GM12878 (cell line): ENCODE measurements at regions not wholly inside any gene's neighbourhood (a gene's known extent, or its start where the extent isn't known, plus 50 kb on each side); places are given as distances from the start of the nearest gene placed in this dataset.

Experiments
- ATAC-seq: fragments of 200-7000 bp; cut with Tn5 transposase; 3 replicates; pipeline ENCODE4 v1.9.1; 2020; ENCODE audit warnings: mild to moderate bottlenecking, moderate library complexity
- BruUV-seq: library from RNA; stranded (reverse); fragments of 400-500 nt; replicated peaks from 2 replicates; lab custom pipeline; 2021; lab: Mats Ljungman, UMichigan
- CTCF ChIA-PET: fragments of 300-600 bp; sonication (Branson Sonifier 250); formaldehyde crosslinking; extraction: SDS; loops from one replicate; lab custom pipeline; 2021; ENCODE audit warnings: inconsistent platforms; lab: Yijun Ruan, JAX
- POLR2A ChIA-PET: fragments of 350-600 bp; formaldehyde crosslinking; extraction: SDS; loops from one replicate; lab custom pipeline; 2021; ENCODE audit warnings: inconsistent platforms; lab: Charles Lee
- RAD21 ChIA-PET: fragments of 300-600 bp; sonication (Branson Sonifier 250); formaldehyde crosslinking; loops from one replicate; lab custom pipeline; 2023; ENCODE audit warnings: antibody characterized with exemption; ENCODE audit not compliant: unreplicated experiment; lab: Charles Lee
- SMC1A ChIA-PET: fragments of 300-600 bp; sonication (Branson Sonifier 250); formaldehyde crosslinking; loops from one replicate; lab custom pipeline; 2023; ENCODE audit not compliant: unreplicated experiment, uncharacterized antibody; lab: Charles Lee
- DNase-seq: peaks from one replicate; pipeline ENCODE4 v3.0.0-alpha.2; 2011; ENCODE audit warnings: low read depth, low spot score
- FAIRE-seq: peaks from 3 replicates; lab custom pipeline; 2011; peaks lifted over from hg19 to GRCh38; lab: Jason Lieb, UNC
- H2AFZ ChIP-seq: 2 replicates; pipeline ENCODE4 v1.6.0; 2011; ENCODE audit warnings: low read depth, low read length, control low read depth; ENCODE audit not compliant: control insufficient read depth
- H3K27ac ChIP-seq: 2 replicates; pipeline ENCODE4 v1.5.1; 2011; ENCODE audit warnings: control low read depth; ENCODE audit not compliant: control insufficient read depth, insufficient read depth
- H3K27me3 ChIP-seq, 2 experiments: replicated peaks in 1 of 2; 2 replicates each; pipeline versions ENCODE4 v1.6.0 to v1.6.1; 2011; ENCODE audit warnings: low read length in 1 of 2; ENCODE audit not compliant: control insufficient read depth in 2 of 2, insufficient read depth in 2 of 2
- H3K36me3 ChIP-seq, 2 experiments: 2 replicates each; pipeline ENCODE4 v1.5.1; 2011; ENCODE audit warnings: low read length in 1 of 2; ENCODE audit not compliant: control insufficient read depth in 2 of 2, insufficient read depth in 2 of 2
- H3K4me1 ChIP-seq: 2 replicates; pipeline ENCODE4 v1.6.1; 2011; ENCODE audit warnings: mild to moderate bottlenecking, low read length, moderate library complexity, mixed read lengths; ENCODE audit not compliant: control insufficient read depth, insufficient read depth
- H3K4me2 ChIP-seq: 2 replicates; pipeline ENCODE4 v1.6.0; 2011; ENCODE audit warnings: control low read depth; ENCODE audit not compliant: control insufficient read depth, insufficient read depth
- H3K4me3 ChIP-seq: fragments of 200-600 bp; sonication (generic); 2 replicates; pipeline ENCODE4 v1.5.1; 2016
- H3K79me2 ChIP-seq: 2 replicates; pipeline ENCODE4 v1.6.0; 2011; ENCODE audit warnings: low read length; ENCODE audit not compliant: control insufficient read depth, insufficient read depth
- H3K9ac ChIP-seq: 2 replicates; pipeline ENCODE4 v1.8.0; 2011; ENCODE audit warnings: low read length, control low read depth, mixed read lengths; ENCODE audit not compliant: control insufficient read depth, insufficient read depth
- H3K9me3 ChIP-seq: replicated peaks from 3 replicates; pipeline ENCODE4 v1.5.1; 2011; ENCODE audit warnings: mild to moderate bottlenecking, low read length; ENCODE audit not compliant: control insufficient read depth, insufficient read depth
- H4K20me1 ChIP-seq: 2 replicates; pipeline ENCODE4 v1.6.0; 2011; ENCODE audit not compliant: control insufficient read depth, insufficient read depth
- CHD1 ChIP-seq: IDR thresholded peaks from 2 replicates; pipeline ENCODE4 v1.6.1; 2012; ENCODE audit warnings: low read depth, low read length, improper control_type of control experiment
- E2F8 ChIP-seq: fragments of 450-650 bp; IDR thresholded peaks from 2 replicates; pipeline ENCODE4 v1.6.1; 2018; ENCODE audit warnings: mild to moderate bottlenecking, low read depth, moderate library complexity; ENCODE audit not compliant: partially characterized antibody
- IRF5 ChIP-seq: fragments of 450-650 bp; IDR thresholded peaks from 2 replicates; pipeline ENCODE4 v1.6.1; 2017; ENCODE audit warnings: borderline replicate concordance
- KDM1A ChIP-seq: fragments of 200-600 bp; sonication (generic); IDR thresholded peaks from 2 replicates; pipeline ENCODE4 v1.6.1; 2016; ENCODE audit warnings: borderline replicate concordance
- KLF5 ChIP-seq: fragments of 450-650 bp; IDR thresholded peaks from 2 replicates; pipeline ENCODE4 v1.6.1; 2014; ENCODE audit warnings: mild to moderate bottlenecking; ENCODE audit not compliant: partially characterized antibody
- PML ChIP-seq: IDR thresholded peaks from 2 replicates; pipeline ENCODE4 v1.6.1; 2012; ENCODE audit warnings: low read length, inconsistent platforms
- SIX5 ChIP-seq: IDR thresholded peaks from 2 replicates; pipeline ENCODE4 v1.6.1; 2011; ENCODE audit warnings: mild to moderate bottlenecking, low read depth, low read length, moderate library complexity; ENCODE audit not compliant: severe bottlenecking
- SREBF1 ChIP-seq: IDR thresholded peaks from 2 replicates; pipeline ENCODE4 v1.6.1; 2012; ENCODE audit warnings: mild to moderate bottlenecking, low read length
- TAF1 ChIP-seq: IDR thresholded peaks from 2 replicates; pipeline ENCODE4 v1.6.1; 2011; ENCODE audit warnings: mild to moderate bottlenecking, low read depth, low read length, borderline replicate concordance
- WGBS: methylation state at CpG from one replicate; pipeline ENCODE4 v1.1.6; 2016; ENCODE audit warnings: low lambda C conversion rate; ENCODE audit not compliant: insufficient replicate concordance, insufficient coverage; ENCODE audit errors: missing lambda C conversion rate; 5-methylcytosine and 5-hydroxymethylcytosine counted together
- in situ Hi-C: fragments of 300-500 bp; cut with MboI; formaldehyde crosslinking; loops from 9 replicates; pipeline ENCODE4 v1.14.3; 2018; ENCODE audit warnings: mixed read lengths
- intact Hi-C: fragments of 100-400 bp; cut with micrococcal nuclease; formaldehyde crosslinking; loops from one replicate; pipeline ENCODE4 v1.14.2; 2022; ENCODE audit not compliant: unreplicated experiment
- TF ChIP-seq, protein P1 (sequence below): IDR thresholded peaks from 2 replicates; pipeline ENCODE4 v1.6.1; 2011; ENCODE audit warnings: borderline replicate concordance, low read depth, mild to moderate bottlenecking, moderate library complexity, low read length; ENCODE audit not compliant: insufficient read depth, poor library complexity, severe bottlenecking
- TF ChIP-seq, protein P2 (sequence below): fragments of 450-650 bp; IDR thresholded peaks from 2 replicates; pipeline ENCODE4 v1.6.1; 2018; ENCODE audit warnings: borderline replicate concordance, mild to moderate bottlenecking; ENCODE audit not compliant: partially characterized antibody
- TF ChIP-seq, protein P3 (sequence below): fragments of 150-350 bp; IDR thresholded peaks from 2 replicates; pipeline ENCODE4 v1.6.1; 2014; ENCODE audit warnings: mild to moderate bottlenecking, low read depth, low read length

GRCh38 chr5:98104454-98105188 lies 668.8 kb upstream of the RGMB start (continued):
- TF ChIP-seq, protein P1, sequence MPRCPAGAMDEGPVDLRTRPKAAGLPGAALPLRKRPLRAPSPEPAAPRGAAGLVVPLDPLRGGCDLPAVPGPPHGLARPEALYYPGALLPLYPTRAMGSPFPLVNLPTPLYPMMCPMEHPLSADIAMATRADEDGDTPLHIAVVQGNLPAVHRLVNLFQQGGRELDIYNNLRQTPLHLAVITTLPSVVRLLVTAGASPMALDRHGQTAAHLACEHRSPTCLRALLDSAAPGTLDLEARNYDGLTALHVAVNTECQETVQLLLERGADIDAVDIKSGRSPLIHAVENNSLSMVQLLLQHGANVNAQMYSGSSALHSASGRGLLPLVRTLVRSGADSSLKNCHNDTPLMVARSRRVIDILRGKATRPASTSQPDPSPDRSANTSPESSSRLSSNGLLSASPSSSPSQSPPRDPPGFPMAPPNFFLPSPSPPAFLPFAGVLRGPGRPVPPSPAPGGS, result no peak
- TF ChIP-seq TAF1 (no peak), PML (no peak), KDM1A (no peak), SIX5 (no peak)
- TF ChIP-seq, protein P2, sequence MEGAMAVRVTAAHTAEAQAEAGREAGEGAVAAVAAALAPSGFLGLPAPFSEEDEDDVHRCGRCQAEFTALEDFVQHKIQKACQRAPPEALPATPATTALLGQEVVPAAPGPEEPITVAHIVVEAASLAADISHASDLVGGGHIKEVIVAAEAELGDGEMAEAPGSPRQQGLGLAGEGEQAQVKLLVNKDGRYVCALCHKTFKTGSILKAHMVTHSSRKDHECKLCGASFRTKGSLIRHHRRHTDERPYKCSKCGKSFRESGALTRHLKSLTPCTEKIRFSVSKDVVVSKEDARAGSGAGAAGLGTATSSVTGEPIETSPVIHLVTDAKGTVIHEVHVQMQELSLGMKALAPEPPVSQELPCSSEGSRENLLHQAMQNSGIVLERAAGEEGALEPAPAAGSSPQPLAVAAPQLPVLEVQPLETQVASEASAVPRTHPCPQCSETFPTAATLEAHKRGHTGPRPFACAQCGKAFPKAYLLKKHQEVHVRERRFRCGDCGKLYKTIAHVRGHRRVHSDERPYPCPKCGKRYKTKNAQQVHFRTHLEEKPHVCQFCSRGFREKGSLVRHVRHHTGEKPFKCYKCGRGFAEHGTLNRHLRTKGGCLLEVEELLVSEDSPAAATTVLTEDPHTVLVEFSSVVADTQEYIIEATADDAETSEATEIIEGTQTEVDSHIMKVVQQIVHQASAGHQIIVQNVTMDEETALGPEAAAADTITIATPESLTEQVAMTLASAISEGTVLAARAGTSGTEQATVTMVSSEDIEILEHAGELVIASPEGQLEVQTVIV, result no peak

DNA sequence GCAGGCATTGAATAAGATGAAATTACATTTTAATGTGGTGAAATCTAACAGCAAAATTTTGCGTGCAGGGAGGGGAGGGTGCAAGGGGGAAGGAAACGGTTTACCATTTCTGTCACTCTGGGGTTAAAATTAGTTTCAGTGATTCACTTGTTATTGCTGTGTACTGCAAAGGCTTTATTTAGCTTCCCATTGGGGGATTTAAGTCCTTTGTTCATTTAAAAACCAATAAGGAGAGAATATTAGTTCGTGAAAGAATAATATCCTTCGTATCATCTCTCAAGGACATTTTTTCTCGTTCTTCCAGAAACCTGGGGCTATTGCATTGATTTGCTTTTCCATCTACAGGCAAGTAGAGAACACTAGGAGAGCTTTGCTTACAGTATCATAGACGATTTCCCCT lies 667.8 kb upstream of the RGMB start:
- no peak overlapping the region for H3K4me3 ChIP-seq
- no peak overlapping the region for H3K9ac ChIP-seq
- no peaks in the 10 kb centered on the region for H3K79me2 ChIP-seq
- H3K4me2 ChIP-seq, result no peak overlapping the region
- no TSS peak for BruUV-seq
- no peaks in the 10 kb centered on the region for H3K27me3 ChIP-seq
- POLR2A ChIA-PET, result no interaction called here
- no peaks in the 10 kb centered on the region for H4K20me1 ChIP-seq
- WGBS, result 16% methylated on average over 6 of the region's 6 CpGs
- in situ Hi-C loops, result no loop called here
- SMC1A ChIA-PET, result interaction anchor here (0.9 kb wide), 1 partner anchor 10 kb away, joined by 4 read pairs; no protein-coding TSS in a partner anchor
- no peaks in the 10 kb centered on the region for H3K4me1 ChIP-seq
- intact Hi-C loops, result no loop called here
- RAD21 ChIA-PET, result no interaction called here
- no peak overlapping the region for H3K27ac ChIP-seq
- no peaks in the 10 kb centered on the region for H3K36me3 ChIP-seq
- ATAC-seq (no peak), DNase-seq (no peak), FAIRE-seq (no peak)
- H3K9me3 ChIP-seq, result no peaks in the 10 kb centered on the region
- CTCF ChIA-PET, result interaction anchor here (1.5 kb wide), 1 partner anchor 309 kb away, joined by 3 read pairs; no protein-coding TSS in a partner anchor
- H2AFZ ChIP-seq, result no peak overlapping the region
- TF ChIP-seq IRF5 (no peak), KLF5 (no peak), CHD1 (no peak), SREBF1 (no peak), E2F8 (no peak)
- TF ChIP-seq, protein P3, sequence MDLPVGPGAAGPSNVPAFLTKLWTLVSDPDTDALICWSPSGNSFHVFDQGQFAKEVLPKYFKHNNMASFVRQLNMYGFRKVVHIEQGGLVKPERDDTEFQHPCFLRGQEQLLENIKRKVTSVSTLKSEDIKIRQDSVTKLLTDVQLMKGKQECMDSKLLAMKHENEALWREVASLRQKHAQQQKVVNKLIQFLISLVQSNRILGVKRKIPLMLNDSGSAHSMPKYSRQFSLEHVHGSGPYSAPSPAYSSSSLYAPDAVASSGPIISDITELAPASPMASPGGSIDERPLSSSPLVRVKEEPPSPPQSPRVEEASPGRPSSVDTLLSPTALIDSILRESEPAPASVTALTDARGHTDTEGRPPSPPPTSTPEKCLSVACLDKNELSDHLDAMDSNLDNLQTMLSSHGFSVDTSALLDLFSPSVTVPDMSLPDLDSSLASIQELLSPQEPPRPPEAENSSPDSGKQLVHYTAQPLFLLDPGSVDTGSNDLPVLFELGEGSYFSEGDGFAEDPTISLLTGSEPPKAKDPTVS, result no peak
